HCT116 (cell line): ENCODE measurements at regions not wholly inside any gene's neighbourhood (a gene's known extent, or its start where the extent isn't known, plus 50 kb on each side); places are given as distances from the start of the nearest gene placed in this dataset.

Source experiments
- YY1 ChIP-seq: IDR thresholded peaks from 2 replicates; pipeline ENCODE4 v1.6.1; 2011; ENCODE audit warnings: low read length, low read depth, moderate library complexity, mild to moderate bottlenecking; ENCODE audit not compliant: insufficient replicate concordance; ENCODE audit errors: extremely low read depth
- TF ChIP-seq, protein P1 (sequence below), 3 experiments: fragments of 200-600 bp in 1 of 3; sonication (generic) in 1 of 3; IDR thresholded peaks in 2 of 3; conservative IDR thresholded peaks in 1 of 3; 2 replicates each; pipeline ENCODE4 v1.5.1; 2012 to 2017; ENCODE audit warnings: low read depth in 2 of 3, low read length in 2 of 3, antibody characterized with exemption in 1 of 3, borderline replicate concordance in 1 of 3, control low read depth in 1 of 3, mild to moderate bottlenecking in 1 of 3, mixed read lengths in 1 of 3, mixed run types in 1 of 3, moderate library complexity in 1 of 3; ENCODE audit not compliant: insufficient read depth in 1 of 3

GRCh38 chr4:186810613-186811150, 87.0 kb upstream of the FAT1 start:
- TF ChIP-seq, protein P1, sequence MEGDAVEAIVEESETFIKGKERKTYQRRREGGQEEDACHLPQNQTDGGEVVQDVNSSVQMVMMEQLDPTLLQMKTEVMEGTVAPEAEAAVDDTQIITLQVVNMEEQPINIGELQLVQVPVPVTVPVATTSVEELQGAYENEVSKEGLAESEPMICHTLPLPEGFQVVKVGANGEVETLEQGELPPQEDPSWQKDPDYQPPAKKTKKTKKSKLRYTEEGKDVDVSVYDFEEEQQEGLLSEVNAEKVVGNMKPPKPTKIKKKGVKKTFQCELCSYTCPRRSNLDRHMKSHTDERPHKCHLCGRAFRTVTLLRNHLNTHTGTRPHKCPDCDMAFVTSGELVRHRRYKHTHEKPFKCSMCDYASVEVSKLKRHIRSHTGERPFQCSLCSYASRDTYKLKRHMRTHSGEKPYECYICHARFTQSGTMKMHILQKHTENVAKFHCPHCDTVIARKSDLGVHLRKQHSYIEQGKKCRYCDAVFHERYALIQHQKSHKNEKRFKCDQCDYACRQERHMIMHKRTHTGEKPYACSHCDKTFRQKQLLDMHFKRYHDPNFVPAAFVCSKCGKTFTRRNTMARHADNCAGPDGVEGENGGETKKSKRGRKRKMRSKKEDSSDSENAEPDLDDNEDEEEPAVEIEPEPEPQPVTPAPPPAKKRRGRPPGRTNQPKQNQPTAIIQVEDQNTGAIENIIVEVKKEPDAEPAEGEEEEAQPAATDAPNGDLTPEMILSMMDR (IDR thresholded peaks at IDR 0.05 in 2 of 3, conservative IDR thresholded peaks at IDR 0.05 in 1 of 3; ENCODE audit: borderline replicate concordance in 1 of 3, insufficient read depth in 1 of 3, low read depth in 2 of 3, low read length in 2 of 3), result no peak
- TF ChIP-seq YY1, result no peak
